ENCODE measurements at regions not wholly inside any gene's neighbourhood (a gene's known extent, or its start where the extent isn't known, plus 50 kb on each side); places are given as distances from the start of the nearest gene placed in this dataset.

- Histone ChIP-seq H3K27ac (ENCODE audit: low read depth, low read length) (no peak overlapping the region), H3K4me3 (ENCODE audit: low read length) (no peak overlapping the region), H3K27me3 (ENCODE audit: control insufficient read depth, low read length) (no peaks in the 10 kb centered on the region), H3K79me2 (ENCODE audit: control insufficient read depth, low read length) (no peaks in the 10 kb centered on the region), H3K9me2 (replicated peaks; ENCODE audit: control insufficient read depth, low read length) (no peaks in the 10 kb centered on the region), H3K4me2 (ENCODE audit: low read length) (no peak overlapping the region), H4K20me1 (ENCODE audit: control insufficient read depth, insufficient read depth, low read depth, low read length) (no peaks in the 10 kb centered on the region), H3K36me3 (ENCODE audit: control insufficient read depth, low read length) (no peaks in the 10 kb centered on the region), H3K4me1 (ENCODE audit: control insufficient read depth, low read length) (no peaks in the 10 kb centered on the region), H3F3A (ENCODE audit: control insufficient read depth, insufficient read depth) (no peaks in the 10 kb centered on the region), H3K9me3 (ENCODE audit: control insufficient read depth, insufficient read depth, low read length) (no peaks in the 10 kb centered on the region)
- TF ChIP-seq CTCF (IDR thresholded peaks at IDR 0.05; ENCODE audit: low read depth, low read length, poor library complexity, severe bottlenecking), result no peak
- TF ChIP-seq EZH2phosphoT487 (IDR thresholded peaks at IDR 0.05; ENCODE audit: borderline replicate concordance, low read length), result no peak
These were observed 221.6 kb upstream of the LMCD1 start for GRCh38 chr3:8279886-8280550.

- Histone ChIP-seq H3K4me2 (ENCODE audit: low read length) (no peak overlapping the region), H4K20me1 (ENCODE audit: control insufficient read depth, insufficient read depth, low read depth, low read length) (no peaks in the 10 kb centered on the region), H3K4me3 (ENCODE audit: low read length) (no peak overlapping the region), H3F3A (ENCODE audit: control insufficient read depth, insufficient read depth) (no peaks in the 10 kb centered on the region), H3K79me2 (ENCODE audit: control insufficient read depth, low read length) (no peaks in the 10 kb centered on the region), H3K9me2 (replicated peaks; ENCODE audit: control insufficient read depth, low read length) (no peaks in the 10 kb centered on the region), H3K36me3 (ENCODE audit: control insufficient read depth, low read length) (no peaks in the 10 kb centered on the region), H3K9me3 (ENCODE audit: control insufficient read depth, insufficient read depth, low read length) (no peaks in the 10 kb centered on the region), H3K4me1 (ENCODE audit: control insufficient read depth, low read length) (no peaks in the 10 kb centered on the region), H3K27me3 (ENCODE audit: control insufficient read depth, low read length) (no peaks in the 10 kb centered on the region), H3K27ac (ENCODE audit: low read depth, low read length) (no peak overlapping the region)
- TF ChIP-seq CTCF (IDR thresholded peaks at IDR 0.05; ENCODE audit: low read depth, low read length, poor library complexity, severe bottlenecking) (no peak), EZH2phosphoT487 (IDR thresholded peaks at IDR 0.05; ENCODE audit: borderline replicate concordance, low read length) (no peak)
These were observed 219.0 kb upstream of the LMCD1 start for GRCh38 chr3:8282541-8283165.

- Histone ChIP-seq H3K79me2 (ENCODE audit: control insufficient read depth, low read length) (no peaks in the 10 kb centered on the region), H3K9me2 (replicated peaks; ENCODE audit: control insufficient read depth, low read length) (no peaks in the 10 kb centered on the region), H3K27ac (ENCODE audit: low read depth, low read length) (no peak overlapping the region), H3K4me3 (ENCODE audit: low read length) (no peak overlapping the region), H4K20me1 (ENCODE audit: control insufficient read depth, insufficient read depth, low read depth, low read length) (no peaks in the 10 kb centered on the region), H3K9me3 (ENCODE audit: control insufficient read depth, insufficient read depth, low read length) (no peaks in the 10 kb centered on the region), H3K36me3 (ENCODE audit: control insufficient read depth, low read length) (no peaks in the 10 kb centered on the region), H3F3A (ENCODE audit: control insufficient read depth, insufficient read depth) (no peaks in the 10 kb centered on the region), H3K4me1 (ENCODE audit: control insufficient read depth, low read length) (no peaks in the 10 kb centered on the region), H3K4me2 (ENCODE audit: low read length) (no peak overlapping the region), H3K27me3 (ENCODE audit: control insufficient read depth, low read length) (no peaks in the 10 kb centered on the region)
- no peak for TF ChIP-seq EZH2phosphoT487 (IDR thresholded peaks at IDR 0.05; ENCODE audit: borderline replicate concordance, low read length)
- TF ChIP-seq CTCF (IDR thresholded peaks at IDR 0.05; ENCODE audit: low read depth, low read length, poor library complexity, severe bottlenecking), result no peak
These were observed 218.4 kb upstream of the LMCD1 start for GRCh38 chr3:8283193-8283592.

Data from DOHH2 (cell line).